Vagina (tissue), 2 donors: ENCODE measurements at regions not wholly inside any gene's neighbourhood (a gene's known extent, or its start where the extent isn't known, plus 50 kb on each side); places are given as distances from the start of the nearest gene placed in this dataset.

Source experiments
- POLR2A ChIP-seq, 2 donors: fragments of 450-650 bp; IDR thresholded peaks; one replicate each; pipeline ENCODE4 v1.6.1; 2017; ENCODE audit warnings: antibody characterized with exemption in 2 of 2, mild to moderate bottlenecking in 2 of 2, moderate library complexity in 2 of 2
- TF ChIP-seq, protein P1 (sequence below), 3 experiments: fragments of 450-650 bp in 2 of 3; fragments of 200-600 bp in 1 of 3; sonication (generic) in 1 of 3; IDR thresholded peaks; one replicate each; pipeline ENCODE4 v1.5.1; 2017 to 2019; ENCODE audit warnings: antibody characterized with exemption in 3 of 3, mild to moderate bottlenecking in 2 of 3, moderate library complexity in 2 of 3

- TF ChIP-seq, protein P1, sequence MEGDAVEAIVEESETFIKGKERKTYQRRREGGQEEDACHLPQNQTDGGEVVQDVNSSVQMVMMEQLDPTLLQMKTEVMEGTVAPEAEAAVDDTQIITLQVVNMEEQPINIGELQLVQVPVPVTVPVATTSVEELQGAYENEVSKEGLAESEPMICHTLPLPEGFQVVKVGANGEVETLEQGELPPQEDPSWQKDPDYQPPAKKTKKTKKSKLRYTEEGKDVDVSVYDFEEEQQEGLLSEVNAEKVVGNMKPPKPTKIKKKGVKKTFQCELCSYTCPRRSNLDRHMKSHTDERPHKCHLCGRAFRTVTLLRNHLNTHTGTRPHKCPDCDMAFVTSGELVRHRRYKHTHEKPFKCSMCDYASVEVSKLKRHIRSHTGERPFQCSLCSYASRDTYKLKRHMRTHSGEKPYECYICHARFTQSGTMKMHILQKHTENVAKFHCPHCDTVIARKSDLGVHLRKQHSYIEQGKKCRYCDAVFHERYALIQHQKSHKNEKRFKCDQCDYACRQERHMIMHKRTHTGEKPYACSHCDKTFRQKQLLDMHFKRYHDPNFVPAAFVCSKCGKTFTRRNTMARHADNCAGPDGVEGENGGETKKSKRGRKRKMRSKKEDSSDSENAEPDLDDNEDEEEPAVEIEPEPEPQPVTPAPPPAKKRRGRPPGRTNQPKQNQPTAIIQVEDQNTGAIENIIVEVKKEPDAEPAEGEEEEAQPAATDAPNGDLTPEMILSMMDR (IDR thresholded peaks at IDR 0.05) = no peak
- no peak for TF ChIP-seq POLR2A (IDR thresholded peaks at IDR 0.05)
Measured at GRCh38 chr10:98330987-98331386, 63.0 kb upstream of the LOXL4 start.
